ENCODE measurements at regions not wholly inside any gene's neighbourhood (a gene's known extent, or its start where the extent isn't known, plus 50 kb on each side); places are given as distances from the start of the nearest gene placed in this dataset.

- no peak for TF ChIP-seq EZH2 (IDR thresholded peaks at IDR 0.05)
- TF ChIP-seq POLR2AphosphoS5 (IDR thresholded peaks at IDR 0.05; ENCODE audit: low read depth, low read length), result no peak
- no peak for TF ChIP-seq CTCF (IDR thresholded peaks at IDR 0.05 in 2 of 3, conservative IDR thresholded peaks at IDR 0.05 in 1 of 3; ENCODE audit: borderline replicate concordance in 1 of 3, insufficient read depth in 1 of 3, low read depth in 2 of 3, low read length in 2 of 3)
- TF ChIP-seq REST (IDR thresholded peaks at IDR 0.05; ENCODE audit: low read depth), result no peak
- TF ChIP-seq ZFX (IDR thresholded peaks at IDR 0.05), result no peak
- TF ChIP-seq JUND (IDR thresholded peaks at IDR 0.05), result no peak
- no peak for TF ChIP-seq MAX (IDR thresholded peaks at IDR 0.05)
- no peak for TF ChIP-seq ZBTB33 (IDR thresholded peaks at IDR 0.05; ENCODE audit: extremely low read depth, insufficient replicate concordance, low read length)
- TF ChIP-seq ATF3 (IDR thresholded peaks at IDR 0.05), result no peak
- no peak for TF ChIP-seq POLR2A (IDR thresholded peaks at IDR 0.05; ENCODE audit: borderline replicate concordance, extremely low read depth, insufficient read depth, insufficient read length)
- TF ChIP-seq TCF7L2 (IDR thresholded peaks at IDR 0.05; ENCODE audit: borderline replicate concordance, extremely low read depth, insufficient read depth, insufficient read length), result no peak
These were observed 1297.4 kb downstream of the PCDH9 start for GRCh38 chr13:65932587-65933239.

All from HCT116 (cell line).